K562 (cell line): ENCODE measurements at regions not wholly inside any gene's neighbourhood (a gene's known extent, or its start where the extent isn't known, plus 50 kb on each side); places are given as distances from the start of the nearest gene placed in this dataset.

ENCODE experiments used
- CBX2 ChIP-seq: fragments of 200-600 bp; sonication (generic); IDR thresholded peaks from one replicate; pipeline ENCODE4 v1.6.1; 2012; ENCODE audit warnings: mild to moderate bottlenecking, low read length, inconsistent platforms; ENCODE audit not compliant: insufficient read depth, poor library complexity, severe bottlenecking
- CEBPG ChIP-seq, 3 experiments: fragments of 200-800 bp in 1 of 3; sonication (Bioruptor generic) in 1 of 3; sonication (generic) in 1 of 3; formaldehyde crosslinking in 1 of 3; IDR thresholded peaks in 2 of 3; conservative IDR thresholded peaks in 1 of 3; 2 replicates each; pipeline versions ENCODE4 v1.6.1 to v1.8.0; 2016 to 2022; ENCODE audit warnings: missing compliant biosample characterization in 2 of 3, missing genetic modification characterization in 2 of 3, mild to moderate bottlenecking in 1 of 3, missing genetic modification reagents in 1 of 3
- CHCHD3 ChIP-seq: fragments of 250-450 bp; sonication (Bioruptor Pico); IDR thresholded peaks from 2 replicates; pipeline ENCODE4 v2.1.2; 2022; ENCODE audit warnings: mild to moderate bottlenecking
- EP300 ChIP-seq: IDR thresholded peaks from 2 replicates; pipeline ENCODE4 v1.6.1; 2012; ENCODE audit warnings: low read length, improper control_type of control experiment
- FOXA3 ChIP-seq, 2 experiments: fragments of 450-650 bp in 1 of 2; sonication (generic) in 1 of 2; formaldehyde crosslinking; IDR thresholded peaks in 1 of 2; conservative IDR thresholded peaks in 1 of 2; 2 replicates each; pipeline versions ENCODE4 v1.4.0 to v1.8.0; 2020 to 2022; ENCODE audit warnings: mild to moderate bottlenecking in 2 of 2, missing genetic modification reagents in 1 of 2
- HNRNPUL1 ChIP-seq: fragments of 200-400 bp; formaldehyde crosslinking; IDR thresholded peaks from 2 replicates; pipeline ENCODE4 v1.6.1; 2017; ENCODE audit warnings: low read length
- ILF3 ChIP-seq: fragments of 450-650 bp; IDR thresholded peaks from 2 replicates; pipeline ENCODE4 v1.6.1; 2018; ENCODE audit warnings: antibody characterized with exemption, mild to moderate bottlenecking, moderate library complexity, borderline replicate concordance
- MEF2D ChIP-seq: conservative IDR thresholded peaks from 2 replicates; pipeline ENCODE4 v1.6.1; 2016; ENCODE audit warnings: low read depth, missing genetic modification characterization, missing compliant biosample characterization
- NR3C1 ChIP-seq: sonication (generic); formaldehyde crosslinking; IDR thresholded peaks from 2 replicates; pipeline ENCODE4 v1.8.1; 2022; ENCODE audit warnings: missing genetic modification reagents
- POLR2A ChIP-seq: fragments of 450-650 bp; conservative IDR thresholded peaks from 2 replicates; pipeline ENCODE4 v1.6.1; 2016
- TAF9B ChIP-seq: fragments of 450-650 bp; IDR thresholded peaks from 2 replicates; pipeline ENCODE4 v1.6.1; 2018; ENCODE audit warnings: mild to moderate bottlenecking; ENCODE audit not compliant: partially characterized antibody
- TF ChIP-seq, protein P1 (sequence below), 3 experiments: IDR thresholded peaks in 2 of 3; conservative IDR thresholded peaks in 1 of 3; 2 replicates each; pipeline ENCODE4 v1.5.1; 2011 to 2012; ENCODE audit warnings: low read length in 3 of 3, mild to moderate bottlenecking in 3 of 3, control low read depth in 2 of 3, improper control_type of control experiment in 1 of 3, inconsistent platforms in 1 of 3, low read depth in 1 of 3, mixed read lengths in 1 of 3, moderate library complexity in 1 of 3; ENCODE audit not compliant: insufficient read depth in 2 of 3

GRCh38 chr4:178958725-178959440 lies 1516.6 kb upstream of the AGA start:
- TF ChIP-seq POLR2A = no peak
- TF ChIP-seq CHCHD3 (CRISPR knock-in tag) = no peak
- no peak for TF ChIP-seq MEF2D (tag)
- no peak for TF ChIP-seq NR3C1
- TF ChIP-seq CEBPG (CRISPR knock-in tag; IDR thresholded peaks at IDR 0.05) = no peak
- TF ChIP-seq CEBPG (tag; conservative IDR thresholded peaks at IDR 0.05 in 1 of 2, IDR thresholded peaks at IDR 0.05 in 1 of 2) = no peak
- TF ChIP-seq ILF3 = no peak
- no peak for TF ChIP-seq EP300
- TF ChIP-seq TAF9B = no peak
- no peak for TF ChIP-seq FOXA3 (CRISPR knock-in tag; conservative IDR thresholded peaks at IDR 0.05 in 1 of 2, IDR thresholded peaks at IDR 0.05 in 1 of 2)
- TF ChIP-seq HNRNPUL1 = no peak
- TF ChIP-seq CBX2 = no peak
- TF ChIP-seq, protein P1, sequence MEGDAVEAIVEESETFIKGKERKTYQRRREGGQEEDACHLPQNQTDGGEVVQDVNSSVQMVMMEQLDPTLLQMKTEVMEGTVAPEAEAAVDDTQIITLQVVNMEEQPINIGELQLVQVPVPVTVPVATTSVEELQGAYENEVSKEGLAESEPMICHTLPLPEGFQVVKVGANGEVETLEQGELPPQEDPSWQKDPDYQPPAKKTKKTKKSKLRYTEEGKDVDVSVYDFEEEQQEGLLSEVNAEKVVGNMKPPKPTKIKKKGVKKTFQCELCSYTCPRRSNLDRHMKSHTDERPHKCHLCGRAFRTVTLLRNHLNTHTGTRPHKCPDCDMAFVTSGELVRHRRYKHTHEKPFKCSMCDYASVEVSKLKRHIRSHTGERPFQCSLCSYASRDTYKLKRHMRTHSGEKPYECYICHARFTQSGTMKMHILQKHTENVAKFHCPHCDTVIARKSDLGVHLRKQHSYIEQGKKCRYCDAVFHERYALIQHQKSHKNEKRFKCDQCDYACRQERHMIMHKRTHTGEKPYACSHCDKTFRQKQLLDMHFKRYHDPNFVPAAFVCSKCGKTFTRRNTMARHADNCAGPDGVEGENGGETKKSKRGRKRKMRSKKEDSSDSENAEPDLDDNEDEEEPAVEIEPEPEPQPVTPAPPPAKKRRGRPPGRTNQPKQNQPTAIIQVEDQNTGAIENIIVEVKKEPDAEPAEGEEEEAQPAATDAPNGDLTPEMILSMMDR (IDR thresholded peaks at IDR 0.05 in 2 of 3, conservative IDR thresholded peaks at IDR 0.05 in 1 of 3; ENCODE audit: insufficient read depth in 2 of 3, low read depth in 1 of 3, low read length in 3 of 3) = no peak
